ENCODE measurements at regions not wholly inside any gene's neighbourhood (a gene's known extent, or its start where the extent isn't known, plus 50 kb on each side); places are given as distances from the start of the nearest gene placed in this dataset.

DNA sequence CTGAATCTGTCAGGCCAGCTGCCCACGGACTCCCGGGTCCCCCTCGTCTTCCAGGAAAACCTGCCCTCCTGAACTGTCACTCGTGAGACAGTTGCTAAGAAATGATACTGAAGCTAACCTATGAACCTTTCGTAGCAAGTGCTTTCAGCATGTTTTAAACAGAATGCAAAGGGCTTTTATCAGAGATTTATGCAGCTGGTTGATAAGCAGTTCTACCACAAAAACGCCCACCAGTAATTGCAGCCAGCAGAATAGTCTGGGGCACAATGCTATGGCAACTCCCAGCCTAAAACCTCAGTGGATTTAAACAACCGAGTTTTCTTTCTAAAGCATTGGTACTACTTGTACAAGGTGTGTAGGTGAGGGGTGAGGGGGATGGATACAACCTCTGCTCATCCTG, 97.5 kb downstream of the IRX2 start:
- H3K27ac ChIP-seq: no peak overlapping the region
- in situ Hi-C loops (cut with MboI; ENCODE audit: low pct_unique_long_range_greater_than_20kb in 2 of 9, low sequenced_read_pairs in 9 of 9, unreplicated experiment in 9 of 9): no loop called here
- peaks cover 0 to 21% of the 10 kb centered on the region in 2 donors for H3K4me1 ChIP-seq (replicated peaks in 1 of 2)
- WGBS, 10 experiments: 0 to 100% (median 66%) methylated on average over 1 to 3 of the region's 7 CpGs; no CpG with 5 or more reads in 5 of the 10 experiments
- H3K4me3 ChIP-seq: no peak overlapping the region
- ATAC-seq (replicated peaks in 6 of 8): no peak

DNA sequence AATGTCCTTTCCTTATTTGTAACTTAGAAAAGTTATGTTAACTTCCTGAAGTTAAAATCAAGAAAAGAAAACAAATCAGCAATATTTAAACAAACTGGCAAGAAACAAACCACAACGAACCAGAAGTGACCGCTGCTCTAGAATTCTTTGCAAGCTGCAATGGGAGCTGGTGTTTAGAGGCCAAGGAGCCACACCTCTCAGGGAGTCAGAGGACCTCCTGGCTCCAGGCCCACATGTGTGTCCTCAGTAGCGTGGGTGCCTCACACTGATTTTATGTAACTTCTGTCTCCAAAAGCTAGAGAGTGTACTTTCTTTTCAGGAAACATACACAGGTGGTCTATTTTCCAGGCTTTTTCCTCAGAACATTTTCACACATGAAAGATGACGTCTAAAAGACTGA, 100.4 kb downstream of the IRX2 start:
- in situ Hi-C loops (cut with MboI; ENCODE audit: low pct_unique_long_range_greater_than_20kb in 2 of 9, low sequenced_read_pairs in 9 of 9, unreplicated experiment in 9 of 9): no loop called here
- Histone ChIP-seq H3K4me1 (replicated peaks in 1 of 2) (peaks cover 0 to 10% of the 10 kb centered on the region in 2 donors), H3K4me3 (no peak overlapping the region), H3K27ac (no peak overlapping the region)
- 13 to 100% (median 50%) methylated on average over 1 to 4 of the region's 4 CpGs; no CpG with 5 or more reads in 1 of the 10 experiments for WGBS, 10 experiments
- ATAC-seq (replicated peaks in 6 of 8): peak in 1 of 8 experiments; percentile 76

DNA sequence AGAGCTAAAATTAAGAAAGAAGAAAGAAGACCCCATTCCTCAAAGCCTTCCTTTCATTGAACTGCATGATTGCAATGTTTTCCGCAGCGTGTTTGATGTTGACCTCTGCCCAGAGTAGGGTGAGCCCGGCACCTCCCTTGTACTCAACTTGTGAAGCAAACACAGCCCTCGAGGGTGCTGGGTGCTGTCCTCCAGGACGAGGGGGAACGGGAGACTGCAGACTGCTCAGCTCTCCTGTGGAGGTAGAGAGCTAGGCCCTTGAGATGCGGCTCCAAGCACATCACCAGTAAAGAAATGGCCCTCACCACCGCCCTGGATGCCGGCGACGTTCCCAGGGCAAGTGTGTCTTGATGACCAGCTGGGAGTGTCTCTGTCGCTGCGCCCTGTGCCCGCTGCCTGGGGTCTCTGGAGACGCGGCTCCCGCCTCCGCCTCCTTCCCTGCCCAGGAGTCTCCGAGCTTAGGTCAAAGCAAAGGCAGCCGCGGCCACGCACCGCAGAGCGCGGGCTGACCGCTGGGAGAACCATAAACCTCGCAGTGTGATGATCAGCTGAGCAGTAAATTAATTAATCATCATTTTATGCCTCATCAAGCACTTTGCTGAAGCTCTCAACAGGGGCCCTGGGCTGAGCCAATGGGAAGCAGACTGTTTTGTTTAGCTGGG, 108.7 kb downstream of the IRX2 start:
- Histone ChIP-seq H3K27ac (peak overlapping the region in 1 of 2 donors; percentile 26), H3K4me3 (no peak overlapping the region), H3K4me1 (replicated peaks in 1 of 2) (peaks cover 0 to 57% of the 10 kb centered on the region in 2 donors)
- WGBS, 10 experiments: 0 to 100% (median 53%) methylated on average over 1 to 22 of the region's 27 CpGs; no CpG with 5 or more reads in 1 of the 10 experiments
- in situ Hi-C loops (cut with MboI; ENCODE audit: low pct_unique_long_range_greater_than_20kb in 2 of 9, low sequenced_read_pairs in 9 of 9, unreplicated experiment in 9 of 9): no loop called here
- peak in 5 of 8 experiments; percentile 88 to 93 (median 92) for ATAC-seq (replicated peaks in 6 of 8)

DNA sequence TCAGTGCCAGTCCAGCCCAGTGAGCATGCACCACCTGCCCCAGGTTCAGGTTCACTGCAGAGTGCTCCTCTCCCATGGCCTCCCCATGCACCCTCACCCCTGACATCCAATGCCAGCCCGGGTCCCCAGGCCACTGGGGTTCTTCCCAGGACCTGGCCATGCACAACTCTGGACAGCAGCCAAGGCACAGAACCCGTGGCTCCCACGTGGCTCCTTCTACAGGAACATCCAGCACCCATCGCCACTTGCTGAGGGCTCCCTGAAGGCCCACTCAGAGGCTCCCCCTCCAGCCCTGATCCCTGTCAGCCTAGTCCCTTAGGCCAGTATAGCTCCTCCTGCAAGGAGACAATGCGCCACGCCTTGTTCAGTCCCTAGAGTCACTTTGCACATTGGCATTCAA, 110.8 kb downstream of the IRX2 start:
- ATAC-seq (replicated peaks in 6 of 8): no peak
- H3K4me3 ChIP-seq: no peak overlapping the region
- H3K27ac ChIP-seq: peak overlapping the region in 1 of 2 donors; percentile 85
- in situ Hi-C loops (cut with MboI; ENCODE audit: low pct_unique_long_range_greater_than_20kb in 2 of 9, low sequenced_read_pairs in 9 of 9, unreplicated experiment in 9 of 9): no loop called here
- H3K4me1 ChIP-seq (replicated peaks in 1 of 2): peaks cover 0 to 68% of the 10 kb centered on the region in 2 donors
- 0 to 100% (median 48%) methylated on average over 1 to 3 of the region's 6 CpGs; no CpG with 5 or more reads in 7 of the 10 experiments for WGBS, 10 experiments

DNA sequence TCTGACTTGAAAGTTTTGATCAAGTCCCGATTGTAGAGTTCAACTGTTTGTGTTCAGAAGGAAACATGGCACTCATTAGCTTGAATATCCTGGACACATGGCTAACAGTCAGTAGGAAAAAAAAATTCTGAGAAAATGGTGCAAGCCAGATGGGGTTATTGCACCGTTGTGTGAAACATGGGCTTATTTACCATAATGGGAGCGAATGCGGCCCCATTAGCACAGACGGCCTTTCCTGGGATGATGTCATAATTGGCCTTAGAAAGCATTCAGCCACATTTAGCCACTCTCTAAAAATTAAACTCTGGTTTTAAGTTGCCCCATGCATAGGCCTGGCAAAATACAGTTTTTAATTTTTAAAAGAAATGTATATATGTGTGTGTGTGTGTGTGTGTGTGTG, 112.1 kb downstream of the IRX2 start:
- Histone ChIP-seq H3K4me3 (no peak overlapping the region), H3K27ac (peak overlapping the region in 1 of 2 donors; percentile 85), H3K4me1 (replicated peaks in 1 of 2) (peaks cover 0 to 72% of the 10 kb centered on the region in 2 donors)
- in situ Hi-C loops (cut with MboI; ENCODE audit: low pct_unique_long_range_greater_than_20kb in 2 of 9, low sequenced_read_pairs in 9 of 9, unreplicated experiment in 9 of 9): no loop called here
- WGBS, 10 experiments: 0 to 78% (median 11%) methylated on average over 1 to 5 of the region's 5 CpGs
- peak in 7 of 8 experiments; percentile 25 to 88 (median 50) for ATAC-seq (replicated peaks in 6 of 8)

DNA sequence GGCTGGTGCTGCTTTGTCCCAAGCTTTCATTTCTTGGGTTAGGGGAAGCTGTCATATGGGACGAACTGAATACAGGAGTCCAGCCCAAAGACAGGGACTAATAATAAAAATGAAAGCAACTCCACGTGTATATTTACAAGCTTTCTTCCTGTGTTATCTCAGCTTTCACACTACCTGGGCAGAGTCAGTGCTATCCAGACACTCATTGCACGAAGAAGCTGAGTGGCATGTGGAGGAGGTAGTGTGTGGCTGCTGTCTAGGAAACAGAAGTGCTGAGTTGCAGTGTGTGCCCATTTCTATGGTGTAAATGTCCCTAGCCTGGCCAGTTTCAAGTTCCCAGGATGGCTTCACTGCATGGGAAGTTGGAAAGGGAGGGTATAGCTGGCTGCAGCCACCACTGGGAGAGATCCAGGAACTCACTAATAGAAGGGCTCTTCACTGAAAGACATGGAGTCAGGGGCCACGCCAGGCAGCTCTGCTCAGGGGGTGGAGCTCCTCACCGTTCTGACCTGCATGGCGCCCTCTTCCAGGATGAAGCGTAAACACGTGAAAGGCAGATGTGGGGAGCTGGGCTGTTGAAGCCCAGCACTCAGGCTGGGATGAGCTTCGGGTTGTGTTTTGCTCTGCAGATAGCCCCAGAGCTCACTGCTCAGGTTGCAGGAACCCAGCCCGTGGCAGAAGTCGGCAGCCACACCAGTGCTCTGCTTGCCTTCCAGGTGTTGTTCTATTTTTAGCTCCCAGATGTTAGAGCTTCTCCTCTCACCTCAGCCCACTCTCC, 116.9 kb downstream of the IRX2 start:
- Histone ChIP-seq H3K27ac (no peak overlapping the region), H3K4me1 (replicated peaks in 1 of 2) (peaks cover 0 to 47% of the 10 kb centered on the region in 2 donors), H3K4me3 (no peak overlapping the region)
- no peak for ATAC-seq (replicated peaks in 6 of 8)
- in situ Hi-C loops (cut with MboI; ENCODE audit: low pct_unique_long_range_greater_than_20kb in 2 of 9, low sequenced_read_pairs in 9 of 9, unreplicated experiment in 9 of 9): no loop called here
- WGBS, 10 experiments: 0 to 100% (median 81%) methylated on average over 1 to 6 of the region's 11 CpGs; no CpG with 5 or more reads in 1 of the 10 experiments

DNA sequence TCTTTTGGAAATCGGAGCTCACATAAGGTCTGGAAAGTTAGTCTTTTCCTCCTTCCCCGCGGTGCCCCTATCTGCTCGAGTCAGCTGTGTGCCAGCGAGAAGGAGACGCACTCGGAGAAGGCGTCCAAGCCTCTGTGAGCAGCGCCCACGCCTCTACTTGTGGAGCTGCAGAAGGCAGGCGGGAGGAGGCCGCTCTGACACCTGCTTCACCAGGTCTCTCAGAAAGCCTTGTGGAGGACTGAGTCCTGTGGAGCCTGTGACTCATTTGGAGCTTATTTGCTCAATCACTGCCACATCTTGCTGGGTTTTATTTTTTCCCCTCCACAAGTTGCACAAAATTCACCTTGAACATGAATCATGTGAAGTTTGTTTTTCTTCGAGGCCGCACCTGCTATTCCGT, 117.5 kb downstream of the IRX2 start:
- Histone ChIP-seq H3K4me3 (no peak overlapping the region), H3K4me1 (replicated peaks in 1 of 2) (peaks cover 0 to 41% of the 10 kb centered on the region in 2 donors), H3K27ac (no peak overlapping the region)
- in situ Hi-C loops (cut with MboI; ENCODE audit: low pct_unique_long_range_greater_than_20kb in 2 of 9, low sequenced_read_pairs in 9 of 9, unreplicated experiment in 9 of 9): no loop called here
- peak in 1 of 8 experiments; percentile 38 for ATAC-seq (replicated peaks in 6 of 8)
- WGBS, 10 experiments: 36 to 100% (median 64%) methylated on average over 1 to 8 of the region's 15 CpGs; no CpG with 5 or more reads in 3 of the 10 experiments

DNA sequence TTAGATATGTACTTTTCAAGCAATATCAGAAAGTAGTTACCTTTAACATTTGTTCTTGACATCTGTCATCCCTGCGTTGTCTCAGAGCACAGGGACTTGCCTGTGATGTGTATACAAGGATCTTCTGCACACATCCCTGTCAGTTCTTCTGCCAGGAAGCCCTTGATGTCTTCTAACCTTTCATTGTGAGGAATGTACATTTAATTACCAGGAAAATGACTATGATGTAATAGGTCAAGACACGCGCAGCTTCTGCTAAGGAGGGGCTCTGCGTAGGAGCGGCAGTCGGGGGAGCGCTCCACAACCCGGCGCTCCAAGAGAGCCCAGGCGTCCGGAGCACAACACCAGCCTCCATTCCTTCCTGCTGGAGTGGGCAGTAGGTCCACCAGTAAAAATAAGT, 119.7 kb downstream of the IRX2 start:
- 47 to 100% (median 73%) methylated on average over 1 to 8 of the region's 11 CpGs; no CpG with 5 or more reads in 2 of the 10 experiments for WGBS, 10 experiments
- in situ Hi-C loops (cut with MboI; ENCODE audit: low pct_unique_long_range_greater_than_20kb in 2 of 9, low sequenced_read_pairs in 9 of 9, unreplicated experiment in 9 of 9): no loop called here
- no peak overlapping the region for H3K4me3 ChIP-seq
- peaks cover 0 to 19% of the 10 kb centered on the region in 2 donors for H3K4me1 ChIP-seq (replicated peaks in 1 of 2)
- ATAC-seq (replicated peaks in 6 of 8): peak in 4 of 8 experiments; percentile 57 to 92 (median 90)
- no peak overlapping the region for H3K27ac ChIP-seq

DNA sequence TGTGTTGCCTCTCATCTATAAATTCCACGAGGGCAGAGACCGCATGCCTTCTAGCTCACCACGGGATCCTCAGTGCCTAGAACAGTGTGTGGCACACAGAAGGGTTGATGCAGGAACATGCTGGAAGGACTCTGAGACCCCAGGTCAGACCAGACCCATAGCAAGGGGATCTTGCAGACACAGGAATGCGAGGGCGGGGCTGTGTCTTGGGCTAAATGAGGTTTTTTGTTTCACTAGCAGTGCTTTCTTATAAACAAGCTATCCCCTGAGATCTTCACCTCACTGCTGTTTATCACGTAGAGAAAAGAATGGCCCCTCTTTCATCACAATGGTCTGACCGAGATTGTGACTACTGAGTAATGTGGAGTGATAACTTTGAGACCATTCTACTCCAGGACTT, 122.4 kb downstream of the IRX2 start:
- Histone ChIP-seq H3K27ac (no peak overlapping the region), H3K4me1 (replicated peaks in 1 of 2) (peaks cover 0 to 15% of the 10 kb centered on the region in 2 donors), H3K4me3 (no peak overlapping the region)
- WGBS, 10 experiments: 31 to 86% (median 62%) methylated on average over 2 to 4 of the region's 7 CpGs; no CpG with 5 or more reads in 4 of the 10 experiments
- in situ Hi-C loops (cut with MboI; ENCODE audit: low pct_unique_long_range_greater_than_20kb in 2 of 9, low sequenced_read_pairs in 9 of 9, unreplicated experiment in 9 of 9): no loop called here
- ATAC-seq (replicated peaks in 6 of 8): no peak

DNA sequence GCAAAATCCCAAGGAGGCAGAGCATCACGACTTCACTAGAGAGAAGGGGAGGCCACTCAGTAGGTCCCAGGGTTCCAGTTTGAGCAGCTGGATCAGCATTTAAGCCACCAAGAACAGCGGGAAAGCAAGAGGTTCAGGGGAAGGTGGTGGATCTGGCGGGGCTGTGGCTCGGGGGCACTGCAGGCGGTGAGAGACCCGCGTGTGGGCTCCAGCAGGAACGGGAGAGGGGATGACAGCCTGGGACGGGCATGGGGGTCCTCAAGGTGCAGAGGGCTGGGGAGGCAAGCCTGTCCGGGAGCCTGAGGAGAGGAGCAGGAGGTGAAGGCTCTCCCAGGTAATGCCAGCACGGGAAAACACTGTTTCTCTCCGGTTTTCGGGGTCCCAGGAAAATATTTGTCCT, 123.6 kb downstream of the IRX2 start:
- ATAC-seq (replicated peaks in 6 of 8): no peak
- Histone ChIP-seq H3K4me1 (replicated peaks in 1 of 2) (peaks cover 0 to 15% of the 10 kb centered on the region in 2 donors), H3K4me3 (no peak overlapping the region), H3K27ac (no peak overlapping the region)
- in situ Hi-C loops (cut with MboI; ENCODE audit: low pct_unique_long_range_greater_than_20kb in 2 of 9, low sequenced_read_pairs in 9 of 9, unreplicated experiment in 9 of 9): no loop called here
- 0 to 100% (median 84%) methylated on average over 1 to 3 of the region's 13 CpGs; no CpG with 5 or more reads in 5 of the 10 experiments for WGBS, 10 experiments

- Histone ChIP-seq H3K27ac (no peak overlapping the region), H3K4me1 (replicated peaks in 1 of 2) (peaks cover 0 to 8% of the 10 kb centered on the region in 2 donors), H3K4me3 (no peak overlapping the region)
- in situ Hi-C loops (cut with MboI; ENCODE audit: low pct_unique_long_range_greater_than_20kb in 2 of 9, low sequenced_read_pairs in 9 of 9, unreplicated experiment in 9 of 9): no loop called here
- 20 to 100% (median 82%) methylated on average over 2 of the region's 2 CpGs; no CpG with 5 or more reads in 7 of the 10 experiments for WGBS, 10 experiments
- no peak for ATAC-seq (replicated peaks in 6 of 8)
Measured at GRCh38 chr5:2626572-2626971, 124.9 kb downstream of the IRX2 start.

GRCh38 chr5:2622866-2623265, 128.6 kb downstream of the IRX2 start:
- WGBS, 10 experiments: 6 to 100% (median 61%) methylated on average over 1 to 5 of the region's 5 CpGs; no CpG with 5 or more reads in 2 of the 10 experiments
- Histone ChIP-seq H3K4me1 (replicated peaks in 1 of 2) (no peaks in the 10 kb centered on the region), H3K4me3 (no peak overlapping the region), H3K27ac (no peak overlapping the region)
- ATAC-seq (replicated peaks in 6 of 8): peak in 4 of 8 experiments; percentile 66 to 85 (median 75)
- in situ Hi-C loops (cut with MboI; ENCODE audit: low pct_unique_long_range_greater_than_20kb in 2 of 9, low sequenced_read_pairs in 9 of 9, unreplicated experiment in 9 of 9): no loop called here

DNA sequence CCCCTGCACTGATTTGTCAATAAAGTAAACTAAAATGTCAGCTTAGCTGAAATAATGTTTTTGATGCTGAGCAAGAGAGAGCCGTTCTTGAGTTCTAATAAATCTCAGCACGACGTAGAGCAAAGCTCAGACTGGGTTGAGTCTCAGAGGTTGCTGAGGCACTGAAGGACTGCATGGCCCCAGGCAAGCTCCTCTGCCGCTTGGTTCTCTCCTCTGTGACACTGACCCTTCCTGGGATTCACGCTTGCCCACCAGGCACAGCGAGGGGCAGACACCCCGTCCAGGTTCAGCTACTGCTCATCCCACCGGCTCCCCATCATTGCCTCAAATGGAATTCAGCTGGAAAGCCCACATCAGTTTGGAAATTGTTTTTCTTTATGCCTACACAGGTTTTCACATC, 129.8 kb downstream of the IRX2 start:
- WGBS, 10 experiments: 8 to 95% (median 71%) methylated on average over 2 to 8 of the region's 8 CpGs; no CpG with 5 or more reads in 2 of the 10 experiments
- Histone ChIP-seq H3K27ac (no peak overlapping the region), H3K4me1 (replicated peaks in 1 of 2) (no peaks in the 10 kb centered on the region), H3K4me3 (no peak overlapping the region)
- ATAC-seq (replicated peaks in 6 of 8): peak in 2 of 8 experiments; percentile 42
- in situ Hi-C loops (cut with MboI; ENCODE audit: low pct_unique_long_range_greater_than_20kb in 2 of 9, low sequenced_read_pairs in 9 of 9, unreplicated experiment in 9 of 9): no loop called here

Data from motor neuron (in vitro differentiated cells).